AG09319 (cell line): ENCODE measurements at regions not wholly inside any gene's neighbourhood (a gene's known extent, or its start where the extent isn't known, plus 50 kb on each side); places are given as distances from the start of the nearest gene placed in this dataset.

Experiments
- DNase-seq: peaks from one replicate; pipeline ENCODE4 v3.0.0-alpha.2; 2010; ENCODE audit warnings: low read depth; ENCODE audit errors: extremely low read depth
- TF ChIP-seq, protein P1 (sequence below): IDR thresholded peaks from 2 replicates; pipeline ENCODE4 v1.5.1; 2011; ENCODE audit warnings: low read depth, mild to moderate bottlenecking, inconsistent platforms, low read length, moderate library complexity

DNA sequence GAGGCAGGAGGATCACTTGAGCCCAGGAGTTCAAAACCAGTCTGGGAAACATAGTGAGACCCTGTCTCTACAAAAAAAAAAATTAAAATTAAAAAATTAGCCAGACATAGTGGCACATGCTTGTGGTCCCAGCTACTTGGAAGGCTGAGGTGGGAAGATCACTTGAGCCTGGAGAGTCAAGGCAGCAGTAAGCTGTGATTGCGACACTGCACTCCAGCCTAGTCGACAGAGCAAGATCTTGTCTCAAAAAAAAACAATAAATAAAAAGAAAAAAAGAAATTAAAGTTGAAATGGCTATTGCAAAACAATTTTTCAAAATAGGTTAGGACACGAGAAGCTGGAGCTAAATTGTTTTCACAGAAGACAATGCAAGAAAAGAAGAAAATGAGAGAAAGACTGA is 379.0 kb upstream of the RNF32 start:
- DNase-seq, result no peak
- TF ChIP-seq, protein P1, sequence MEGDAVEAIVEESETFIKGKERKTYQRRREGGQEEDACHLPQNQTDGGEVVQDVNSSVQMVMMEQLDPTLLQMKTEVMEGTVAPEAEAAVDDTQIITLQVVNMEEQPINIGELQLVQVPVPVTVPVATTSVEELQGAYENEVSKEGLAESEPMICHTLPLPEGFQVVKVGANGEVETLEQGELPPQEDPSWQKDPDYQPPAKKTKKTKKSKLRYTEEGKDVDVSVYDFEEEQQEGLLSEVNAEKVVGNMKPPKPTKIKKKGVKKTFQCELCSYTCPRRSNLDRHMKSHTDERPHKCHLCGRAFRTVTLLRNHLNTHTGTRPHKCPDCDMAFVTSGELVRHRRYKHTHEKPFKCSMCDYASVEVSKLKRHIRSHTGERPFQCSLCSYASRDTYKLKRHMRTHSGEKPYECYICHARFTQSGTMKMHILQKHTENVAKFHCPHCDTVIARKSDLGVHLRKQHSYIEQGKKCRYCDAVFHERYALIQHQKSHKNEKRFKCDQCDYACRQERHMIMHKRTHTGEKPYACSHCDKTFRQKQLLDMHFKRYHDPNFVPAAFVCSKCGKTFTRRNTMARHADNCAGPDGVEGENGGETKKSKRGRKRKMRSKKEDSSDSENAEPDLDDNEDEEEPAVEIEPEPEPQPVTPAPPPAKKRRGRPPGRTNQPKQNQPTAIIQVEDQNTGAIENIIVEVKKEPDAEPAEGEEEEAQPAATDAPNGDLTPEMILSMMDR, result no peak

DNA sequence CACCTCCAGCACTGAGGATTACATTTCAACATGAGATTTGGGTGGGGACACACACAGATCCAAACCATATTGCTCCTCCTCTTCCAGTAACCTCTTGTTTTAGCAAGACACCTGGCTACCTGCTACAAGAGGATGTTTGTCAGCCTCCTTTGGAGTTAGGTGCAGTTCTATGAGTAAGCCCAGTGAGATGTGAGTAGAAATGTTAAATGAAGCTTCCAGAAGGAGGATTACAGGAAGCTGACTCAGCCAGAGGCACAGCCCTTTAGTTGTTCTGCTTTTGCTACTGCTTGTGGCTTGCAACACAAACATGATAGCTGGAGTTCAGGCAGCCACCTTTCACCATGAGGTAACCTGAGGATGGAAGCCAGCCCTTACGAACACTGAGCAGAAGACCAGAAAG is 382.7 kb upstream of the RNF32 start:
- no peak for DNase-seq

DNA sequence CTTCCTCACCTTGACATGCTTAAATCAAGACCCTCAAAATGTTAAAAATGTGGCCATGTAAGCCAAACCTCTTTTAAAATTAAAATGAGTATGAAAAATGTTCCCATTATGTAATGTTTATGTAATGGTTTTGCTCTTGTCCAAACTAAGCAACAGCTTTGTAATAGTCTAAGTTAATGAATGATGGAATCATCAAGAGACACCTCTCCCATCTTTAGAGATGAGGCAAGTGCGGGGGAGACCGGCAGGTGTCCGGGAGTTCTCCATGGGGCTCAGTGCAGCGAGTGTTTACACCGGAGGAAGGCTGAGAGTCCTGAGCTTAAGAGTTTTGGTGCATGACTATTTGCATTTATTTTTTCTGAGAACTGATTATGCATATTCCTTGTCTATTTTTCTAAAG is 384.9 kb upstream of the RNF32 start:
- DNase-seq, result no peak
- TF ChIP-seq, protein P1, result no peak

More for the DNA sequence above, 382.7 kb upstream of the RNF32 start:
- TF ChIP-seq, protein P1, result no peak

DNA sequence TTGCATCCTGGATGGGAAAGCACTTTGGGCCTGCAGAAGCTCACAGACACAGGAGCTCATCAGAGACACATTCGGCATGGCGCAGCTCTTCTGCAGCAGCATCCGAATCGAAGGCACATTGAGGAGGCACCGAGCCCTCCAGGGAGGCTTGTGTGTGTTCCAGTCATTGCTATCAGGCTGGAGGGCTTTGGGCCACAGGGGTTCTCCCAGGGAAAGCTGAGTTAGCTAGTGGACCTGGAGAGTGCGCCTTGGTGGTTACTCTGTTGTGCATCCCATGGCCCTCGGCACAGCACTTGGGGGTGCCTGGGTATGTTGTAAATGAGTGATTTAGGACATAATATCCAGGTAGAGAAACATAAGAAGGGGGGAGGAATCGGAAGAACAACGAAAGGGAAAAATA is 388.7 kb upstream of the RNF32 start:
- TF ChIP-seq, protein P1, result no peak
- no peak for DNase-seq

DNA sequence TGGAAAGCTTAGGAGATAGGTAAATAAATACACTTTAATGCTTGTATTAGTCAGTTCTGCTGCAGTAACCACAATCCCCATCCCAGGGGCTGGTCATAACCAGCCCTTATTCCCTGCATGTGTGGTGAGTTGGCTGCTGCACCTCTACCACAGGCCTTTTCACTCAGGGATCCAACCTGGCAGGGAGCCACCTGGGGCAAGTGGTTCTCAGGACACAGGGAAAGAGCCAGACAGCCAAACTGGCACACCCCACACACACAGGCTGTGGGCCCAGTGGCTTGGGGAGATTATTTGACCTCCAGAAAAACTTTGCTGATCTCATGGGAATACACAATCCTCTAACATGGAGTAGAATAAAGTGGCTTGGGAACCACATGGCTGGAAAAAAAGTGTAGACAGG is 400.0 kb upstream of the RNF32 start:
- TF ChIP-seq, protein P1, result no peak
- DNase-seq, result no peak

DNA sequence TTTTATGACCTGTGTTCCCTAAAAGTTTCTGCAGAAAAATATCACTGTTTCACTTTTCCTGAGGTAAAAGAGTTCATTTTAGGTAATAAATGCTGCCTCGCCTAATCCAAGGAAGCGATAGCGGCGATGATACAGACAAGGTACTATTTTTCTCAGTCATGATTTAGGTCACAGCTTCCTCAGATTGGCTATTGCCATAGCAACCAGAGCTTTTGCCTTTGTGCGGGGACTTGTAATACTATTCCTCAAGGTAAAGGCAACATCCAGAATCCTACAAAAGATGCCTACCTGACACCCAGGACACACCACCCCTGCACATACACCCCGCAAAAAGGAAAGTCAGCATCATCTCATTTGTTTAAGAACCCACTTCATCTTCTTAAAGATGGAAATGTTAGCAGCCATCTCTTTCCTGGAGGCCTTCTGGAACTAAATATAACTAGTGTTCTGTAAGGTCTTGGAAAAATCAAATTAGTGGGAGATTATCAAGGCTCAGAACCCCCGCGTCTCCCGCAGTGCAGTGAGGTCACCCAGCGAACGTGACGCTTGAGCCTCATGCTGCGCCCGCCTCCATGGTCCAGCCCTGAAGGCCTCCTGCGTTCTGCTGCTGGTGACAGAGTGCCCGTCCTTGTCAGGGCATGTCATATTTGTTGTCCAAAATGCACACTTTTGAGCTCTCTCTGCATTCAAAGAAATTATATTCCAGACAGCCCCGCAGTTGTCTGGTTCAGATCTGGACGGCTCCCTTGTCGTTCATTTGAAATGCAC is 402.0 kb upstream of the RNF32 start:
- DNase-seq, result no peak
- TF ChIP-seq, protein P1, result no peak

DNA sequence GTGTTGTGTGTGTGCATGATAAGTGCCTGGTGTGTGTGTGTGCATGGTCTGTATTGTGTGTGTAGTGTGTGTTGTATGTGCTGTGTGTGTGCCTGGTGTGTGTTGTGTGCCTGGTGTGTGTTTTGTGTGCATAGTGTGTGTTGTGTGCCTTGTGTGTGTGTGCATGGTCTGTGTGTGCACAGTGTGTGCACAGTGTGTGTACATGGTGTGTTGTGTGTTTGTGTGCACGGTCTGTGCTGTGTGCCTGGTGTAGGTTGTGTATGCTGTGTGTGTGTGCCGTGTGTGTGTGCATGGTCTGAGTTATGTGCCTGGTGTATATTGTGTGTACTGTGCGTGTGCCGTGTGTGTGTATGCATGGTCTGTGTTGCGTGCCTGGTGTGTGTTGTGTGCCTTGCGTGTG is 403.0 kb upstream of the RNF32 start:
- DNase-seq, result no peak
- TF ChIP-seq, protein P1, result no peak
